HCT116 (cell line): ENCODE measurements at regions not wholly inside any gene's neighbourhood (a gene's known extent, or its start where the extent isn't known, plus 50 kb on each side); places are given as distances from the start of the nearest gene placed in this dataset.

Experiments used
- ATAC-seq: fragments of 200-7000 bp; cut with Tn5 transposase; 2 replicates; pipeline ENCODE4 v1.9.1; 2020; ENCODE audit warnings: mild to moderate bottlenecking, moderate library complexity
- BruUV-seq: library from RNA; stranded (reverse); fragments of 400-500 nt; replicated peaks from 2 replicates; lab custom pipeline; 2021; lab: Mats Ljungman, UMichigan
- CTCF ChIA-PET: fragments of 300-600 bp; sonication (Branson Sonifier 250); formaldehyde crosslinking; loops from one replicate; lab custom pipeline; 2021; ENCODE audit warnings: antibody characterized with exemption; lab: Charles Lee
- POLR2A ChIA-PET: fragments of 300-600, 350-600 bp; sonication (Branson Sonifier 250); formaldehyde crosslinking; loops from one replicate; lab custom pipeline; 2021; ENCODE audit warnings: antibody characterized with exemption; lab: Charles Lee
- RAD21 ChIA-PET, 2 experiments: fragments of 300-600 bp; sonication (Branson Sonifier 250); formaldehyde crosslinking; loops; one replicate each; lab custom pipeline; 2023; ENCODE audit warnings: low total read pairs in 2 of 2; ENCODE audit not compliant: uncharacterized antibody in 2 of 2, unreplicated experiment in 2 of 2, low non-redundant PET in 1 of 2; lab: Charles Lee
- DNase-seq: peaks from one replicate; pipeline ENCODE4 v3.0.0-alpha.2; 2010; ENCODE audit warnings: low read depth, low spot score
- H2AFZ ChIP-seq: fragments of 200-600 bp; shearing (Covaris generic), sonication (generic); 2 replicates; pipeline ENCODE4 v1.6.1; 2017; ENCODE audit warnings: low read depth, mixed run types, mixed read lengths, antibody characterized with exemption, low read length; ENCODE audit not compliant: poor library complexity, severe bottlenecking
- H3K27ac ChIP-seq: 2 replicates; pipeline ENCODE4 v1.5.1; 2012; ENCODE audit warnings: low read depth, low read length
- H3K27me3 ChIP-seq: fragments of 200-600 bp; sonication (generic); 2 replicates; pipeline ENCODE4 v1.6.1; 2016; ENCODE audit warnings: mixed run types, low read length, mixed read lengths; ENCODE audit not compliant: insufficient read depth
- H3K36me3 ChIP-seq, 2 experiments: fragments of 200-500 bp in 1 of 2; fragments of 200-600 bp in 1 of 2; sonication (Bioruptor generic) in 1 of 2; sonication (generic) in 1 of 2; 2 replicates each; pipeline versions ENCODE4 v1.5.1 to v1.6.1; 2014 to 2016; ENCODE audit warnings: low read length in 2 of 2, inconsistent platforms in 1 of 2, mixed read lengths in 1 of 2, mixed run types in 1 of 2; ENCODE audit not compliant: insufficient read depth in 2 of 2, control insufficient read depth in 1 of 2
- H3K4me1 ChIP-seq, 2 experiments: fragments of 200-600 bp in 1 of 2; sonication (generic) in 1 of 2; 2 replicates each; pipeline versions ENCODE4 v1.5.1 to v1.6.1; 2012 to 2017; ENCODE audit warnings: low read length in 2 of 2, inconsistent platforms in 1 of 2, mild to moderate bottlenecking in 1 of 2, mixed read lengths in 1 of 2, mixed run types in 1 of 2, moderate library complexity in 1 of 2; ENCODE audit not compliant: insufficient read depth in 2 of 2, control insufficient read depth in 1 of 2
- H3K4me2 ChIP-seq: fragments of 200-600 bp; sonication (generic); 2 replicates; pipeline ENCODE4 v1.6.1; 2017; ENCODE audit warnings: mixed run types, low read length, mixed read lengths
- H3K4me3 ChIP-seq, 2 experiments: fragments of 200-600 bp in 1 of 2; sonication (generic) in 1 of 2; replicated peaks in 1 of 2; 2 replicates each; pipeline ENCODE4 v1.5.1; 2011 to 2016; ENCODE audit warnings: low read length in 2 of 2, control low read depth in 1 of 2, low read depth in 1 of 2, mild to moderate bottlenecking in 1 of 2, mixed read lengths in 1 of 2, mixed run types in 1 of 2
- H3K79me2 ChIP-seq: fragments of 200-600 bp; sonication (generic); 2 replicates; pipeline ENCODE4 v1.6.1; 2017; ENCODE audit warnings: mild to moderate bottlenecking, mixed run types, low read length, moderate library complexity, mixed read lengths; ENCODE audit not compliant: insufficient read depth
- H3K9ac ChIP-seq: fragments of 200-600 bp; sonication (generic); 2 replicates; pipeline ENCODE4 v1.6.1; 2016; ENCODE audit warnings: low read length, mixed read lengths
- H3K9me2 ChIP-seq: fragments of 200-600 bp; sonication (generic), shearing (Covaris generic); 2 replicates; pipeline ENCODE4 v1.6.1; 2017; ENCODE audit warnings: mixed run types, mild to moderate bottlenecking, moderate library complexity; ENCODE audit not compliant: insufficient read depth
- H3K9me3 ChIP-seq, 2 experiments: fragments of 200-500 bp in 1 of 2; fragments of 200-600 bp in 1 of 2; sonication (Bioruptor generic) in 1 of 2; sonication (generic) in 1 of 2; 2 replicates each; pipeline ENCODE4 v1.6.1; 2014 to 2017; ENCODE audit warnings: low read length in 2 of 2, mixed read lengths in 2 of 2, inconsistent platforms in 1 of 2, low read depth in 1 of 2, mild to moderate bottlenecking in 1 of 2, mixed run types in 1 of 2, moderate library complexity in 1 of 2; ENCODE audit not compliant: control insufficient read depth in 1 of 2, insufficient read depth in 1 of 2
- H4K20me1 ChIP-seq: fragments of 200-600 bp; sonication (generic), shearing (Covaris generic); 2 replicates; pipeline ENCODE4 v1.6.1; 2017; ENCODE audit warnings: mixed run types, mild to moderate bottlenecking, moderate library complexity; ENCODE audit not compliant: insufficient read depth
- ELF1 ChIP-seq: IDR thresholded peaks from 2 replicates; pipeline ENCODE4 v1.6.1; 2012; ENCODE audit warnings: low read depth, borderline replicate concordance
- MAX ChIP-seq: IDR thresholded peaks from 2 replicates; pipeline ENCODE4 v1.6.1; 2012
- SP1 ChIP-seq: IDR thresholded peaks from 2 replicates; pipeline ENCODE4 v1.6.1; 2012; ENCODE audit warnings: low read depth
- TCF7L2 ChIP-seq: IDR thresholded peaks from 2 replicates; pipeline ENCODE4 v1.7.0; 2011; ENCODE audit warnings: borderline replicate concordance, inconsistent platforms; ENCODE audit not compliant: insufficient read depth, insufficient read length; ENCODE audit errors: extremely low read depth
- ZNF274 ChIP-seq: fragments of 200-500 bp; sonication (Bioruptor generic); IDR thresholded peaks from 2 replicates; pipeline ENCODE4 v1.6.1; 2014; ENCODE audit warnings: mild to moderate bottlenecking, low read depth, low read length, inconsistent platforms
- intact Hi-C: fragments of 100-400 bp; cut with micrococcal nuclease; formaldehyde crosslinking; loops from 2 replicates; pipeline ENCODE4 v1.10.0; 2022
- TF ChIP-seq, protein P1 (sequence below): IDR thresholded peaks from 2 replicates; pipeline ENCODE4 v1.6.1; 2012

GRCh38 chr14:97376310-97376709, 579.1 kb downstream of the VRK1 start:
- no peak for DNase-seq
- CTCF ChIA-PET: no interaction called here
- intact Hi-C loops: no loop called here
- H3K4me3 ChIP-seq: no peak overlapping the region
- no peak overlapping the region for H2AFZ ChIP-seq
- H4K20me1 ChIP-seq: no peaks in the 10 kb centered on the region
- H3K9me2 ChIP-seq: no peaks in the 10 kb centered on the region
- H3K4me2 ChIP-seq: no peak overlapping the region
- peaks cover 25% of the 10 kb centered on the region for H3K27me3 ChIP-seq
- H3K27ac ChIP-seq: no peak overlapping the region
- H3K9me3 ChIP-seq: no peaks in the 10 kb centered on the region
- no TSS peak for BruUV-seq
- ATAC-seq: no peak
- no peak overlapping the region for H3K9ac ChIP-seq
- peaks cover 0 to 12% of the 10 kb centered on the region in 2 experiments; a peak in 3 of 4 replicates for H3K4me1 ChIP-seq
- H3K36me3 ChIP-seq: no peaks in the 10 kb centered on the region
- H3K79me2 ChIP-seq: no peaks in the 10 kb centered on the region
- TF ChIP-seq TCF7L2 (no peak), MAX (no peak), ZNF274 (no peak)
- POLR2A ChIA-PET: no interaction called here
- RAD21 ChIA-PET: no interaction called here

GRCh38 chr14:97377550-97377949, 580.4 kb downstream of the VRK1 start:
- no peak overlapping the region for H3K9ac ChIP-seq
- H3K4me2 ChIP-seq: no peak overlapping the region
- no peak overlapping the region for H3K4me3 ChIP-seq
- intact Hi-C loops: no loop called here
- no TSS peak for BruUV-seq
- no peak for TF ChIP-seq SP1
- TF ChIP-seq, protein P1, sequence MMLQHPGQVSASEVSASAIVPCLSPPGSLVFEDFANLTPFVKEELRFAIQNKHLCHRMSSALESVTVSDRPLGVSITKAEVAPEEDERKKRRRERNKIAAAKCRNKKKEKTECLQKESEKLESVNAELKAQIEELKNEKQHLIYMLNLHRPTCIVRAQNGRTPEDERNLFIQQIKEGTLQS: no peak
- no peak for TF ChIP-seq ELF1
- no peak for ATAC-seq
- DNase-seq: no peak
- ChIA-PET RAD21 (no interaction called here), POLR2A (no interaction called here), CTCF (no interaction called here)
- H4K20me1 ChIP-seq: no peaks in the 10 kb centered on the region
- no peaks in the 10 kb centered on the region for H3K9me3 ChIP-seq
- peaks cover 25% of the 10 kb centered on the region for H3K27me3 ChIP-seq
- no peaks in the 10 kb centered on the region for H3K9me2 ChIP-seq
- H3K79me2 ChIP-seq: no peaks in the 10 kb centered on the region
- no peak overlapping the region for H2AFZ ChIP-seq
- H3K36me3 ChIP-seq: no peaks in the 10 kb centered on the region
- H3K4me1 ChIP-seq: peaks cover 0 to 12% of the 10 kb centered on the region in 2 experiments; a peak in 3 of 4 replicates
- no peak overlapping the region for H3K27ac ChIP-seq
